HUES64 (cell line): ENCODE measurements at regions not wholly inside any gene's neighbourhood (a gene's known extent, or its start where the extent isn't known, plus 50 kb on each side); places are given as distances from the start of the nearest gene placed in this dataset.
"Not testable (repeated sequence)": the region's sequence is repeated elsewhere in the genome, so short reads cannot be mapped to it uniquely, and the experiment has no call there.

Experiments used
- H3K27ac ChIP-seq: 2 replicates; pipeline ENCODE4 v1.7.0; 2013; ENCODE audit warnings: low read depth, low read length, inconsistent platforms
- H3K27me3 ChIP-seq: 2 replicates; pipeline ENCODE4 v1.6.1; 2013; ENCODE audit warnings: mild to moderate bottlenecking, low read length; ENCODE audit not compliant: insufficient read depth
- H3K36me3 ChIP-seq: 2 replicates; pipeline ENCODE4 v1.6.1; 2013; ENCODE audit warnings: mild to moderate bottlenecking, low read length; ENCODE audit not compliant: insufficient read depth
- H3K4me1 ChIP-seq: 2 replicates; pipeline ENCODE4 v1.6.1; 2013; ENCODE audit warnings: mild to moderate bottlenecking, low read length, moderate library complexity; ENCODE audit not compliant: insufficient read depth
- H3K4me3 ChIP-seq: 2 replicates; pipeline ENCODE4 v1.5.1; 2013; ENCODE audit warnings: mild to moderate bottlenecking, low read length, moderate library complexity
- H3K9ac ChIP-seq: 2 replicates; pipeline ENCODE4 v1.6.1; 2013; ENCODE audit warnings: mild to moderate bottlenecking, low read depth, low read length
- H3K9me3 ChIP-seq: 2 replicates; pipeline ENCODE4 v1.6.1; 2013; ENCODE audit warnings: low read depth, low read length; ENCODE audit not compliant: insufficient read depth
- WGBS: fragments of 150-250, 120-280 bp; methylation state at CpG from one replicate; pipeline ENCODE4 v1.1.7; 2013; ENCODE audit warnings: missing lambda C conversion rate; 5-methylcytosine and 5-hydroxymethylcytosine counted together

GRCh38 chr2:182477774-182478173 is 50.9 kb upstream of the PDE1A start:
- no peak overlapping the region for H3K4me3 ChIP-seq
- whole genome bisulfite sequencing = 85% methylated on average over 6 of the region's 6 CpGs
- H3K27ac ChIP-seq = no peak overlapping the region
- H3K4me1 ChIP-seq = no peaks in the 10 kb centered on the region
- no peaks in the 10 kb centered on the region for H3K9me3 ChIP-seq
- no peak overlapping the region for H3K9ac ChIP-seq
- no peaks in the 10 kb centered on the region for H3K27me3 ChIP-seq
- no peaks in the 10 kb centered on the region for H3K36me3 ChIP-seq

- 97% methylated on average over 2 of the region's 2 CpGs for WGBS
- Histone ChIP-seq H3K27me3 (no peaks in the 10 kb centered on the region), H3K9me3 (no peaks in the 10 kb centered on the region), H3K4me1 (no peaks in the 10 kb centered on the region), H3K4me3 (no peak overlapping the region), H3K9ac (no peak overlapping the region), H3K36me3 (no peaks in the 10 kb centered on the region), H3K27ac (no peak overlapping the region)
Observed at GRCh38 chr2:182481676-182482075, 54.8 kb upstream of the PDE1A start.

DNA sequence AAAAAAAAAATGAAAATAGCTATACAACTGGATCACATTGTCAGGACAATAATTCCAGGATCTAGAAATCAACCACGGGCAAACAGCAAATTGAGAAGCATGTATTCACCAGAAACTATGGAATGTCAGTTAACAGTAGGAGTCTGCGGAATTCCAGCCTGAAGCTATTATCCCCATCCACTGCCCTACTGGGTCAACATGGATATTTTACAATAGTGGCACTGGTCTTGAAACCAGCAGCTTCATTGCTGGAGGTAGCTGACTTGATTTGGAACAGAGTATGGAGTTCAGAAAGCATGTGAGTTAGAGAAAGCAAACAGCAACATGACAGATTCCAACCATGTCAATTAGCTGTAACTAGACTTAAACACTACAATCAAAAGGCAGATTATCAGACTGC is 55.7 kb upstream of the PDE1A start:
- no peak overlapping the region for H3K4me3 ChIP-seq
- H3K27me3 ChIP-seq = no peaks in the 10 kb centered on the region
- H3K36me3 ChIP-seq = no peaks in the 10 kb centered on the region
- 93% methylated on average over 2 of the region's 2 CpGs for WGBS
- no peaks in the 10 kb centered on the region for H3K9me3 ChIP-seq
- H3K27ac ChIP-seq = no peak overlapping the region
- H3K4me1 ChIP-seq = no peaks in the 10 kb centered on the region
- H3K9ac ChIP-seq = no peak overlapping the region

DNA sequence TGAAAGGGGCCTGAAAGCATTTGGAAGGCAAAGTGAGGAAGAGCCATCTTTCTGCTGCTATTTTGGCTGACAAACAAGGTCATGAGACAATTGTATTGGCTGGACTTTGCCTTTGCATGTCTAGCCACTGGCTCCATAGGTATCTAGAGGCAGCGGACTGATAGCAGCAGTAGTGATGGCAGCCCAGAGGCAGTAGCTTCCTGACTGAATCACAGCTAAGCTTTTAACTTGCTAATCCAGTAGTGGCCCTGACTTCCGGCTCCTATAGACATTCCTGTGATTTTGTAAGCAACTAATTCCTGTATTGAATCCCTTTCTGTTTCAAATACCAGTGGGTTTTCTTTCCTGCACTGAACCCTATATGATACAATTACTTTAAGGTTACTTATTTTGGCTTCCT is 69.8 kb upstream of the PDE1A start:
- H3K9ac ChIP-seq = no peak overlapping the region
- 75% methylated on average over 2 of the region's 2 CpGs for WGBS
- H3K4me1 ChIP-seq = peaks cover 28% of the 10 kb centered on the region
- H3K27ac ChIP-seq = no peak overlapping the region
- H3K9me3 ChIP-seq = no peaks in the 10 kb centered on the region
- H3K36me3 ChIP-seq = no peaks in the 10 kb centered on the region
- no peak overlapping the region for H3K4me3 ChIP-seq
- no peaks in the 10 kb centered on the region for H3K27me3 ChIP-seq

DNA sequence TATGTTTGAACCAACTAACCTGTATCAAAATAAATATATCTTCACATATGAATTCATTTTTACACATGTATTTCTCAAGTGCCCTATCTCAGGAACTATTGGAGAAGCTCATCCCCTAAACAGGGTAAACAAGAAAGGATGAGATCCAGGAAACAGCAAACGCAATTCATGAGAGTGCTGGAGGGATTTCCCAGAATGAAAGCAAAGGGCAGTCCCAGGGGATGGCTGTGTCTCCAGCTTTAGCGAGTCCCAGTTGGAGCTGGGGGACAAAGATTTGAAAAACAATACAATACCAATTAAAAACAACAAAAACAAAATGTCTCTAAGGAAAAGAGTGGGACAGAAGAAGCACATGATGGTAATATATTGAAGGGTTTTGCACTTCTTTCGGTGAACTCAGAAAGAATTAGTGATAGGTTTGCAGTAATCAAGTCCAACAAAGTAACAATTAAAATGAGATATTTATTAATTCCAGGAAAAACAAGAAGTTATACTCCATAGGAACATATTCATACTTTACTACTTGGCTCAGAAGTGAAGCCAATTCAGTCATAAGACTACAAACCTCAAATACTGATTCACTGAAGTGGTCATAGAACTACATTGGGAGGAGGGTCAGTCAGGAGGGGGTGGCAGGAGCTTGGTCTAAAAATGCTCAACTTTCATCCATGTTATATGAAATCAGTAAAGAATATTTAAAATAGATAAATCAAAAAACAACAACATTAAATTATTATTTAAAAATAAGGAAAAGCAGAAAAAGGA is 73.1 kb upstream of the PDE1A start:
- H3K4me1 ChIP-seq = peaks cover 28% of the 10 kb centered on the region
- no peak overlapping the region for H3K27ac ChIP-seq
- no peak overlapping the region for H3K9ac ChIP-seq
- no peaks in the 10 kb centered on the region for H3K9me3 ChIP-seq
- no peaks in the 10 kb centered on the region for H3K27me3 ChIP-seq
- H3K4me3 ChIP-seq = no peak overlapping the region
- 71% methylated on average over 2 of the region's 3 CpGs for WGBS
- no peaks in the 10 kb centered on the region for H3K36me3 ChIP-seq

DNA sequence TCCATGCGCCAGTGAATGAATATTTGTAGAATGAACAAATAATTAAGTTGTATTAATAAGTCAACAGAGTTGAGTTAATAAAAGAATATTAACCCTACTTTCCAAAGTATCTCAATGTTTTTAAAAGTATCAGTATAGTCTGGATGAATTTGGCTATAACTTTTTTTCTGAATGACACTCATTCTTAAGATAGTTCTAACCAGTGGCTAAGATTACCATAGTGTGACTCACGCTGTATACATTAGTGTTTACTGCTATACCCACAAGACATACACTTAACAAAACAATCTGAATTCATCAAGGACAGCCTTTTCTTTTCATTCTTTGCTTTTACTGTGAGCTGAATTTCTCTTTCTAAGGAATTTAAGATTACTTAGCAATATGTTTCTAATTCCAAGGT is 77.0 kb upstream of the PDE1A start:
- H3K4me1 ChIP-seq = peaks cover 20% of the 10 kb centered on the region
- no peaks in the 10 kb centered on the region for H3K27me3 ChIP-seq
- WGBS = 95% methylated on average over 1 of the region's 2 CpGs
- H3K27ac ChIP-seq = no peak overlapping the region
- no peak overlapping the region for H3K4me3 ChIP-seq
- no peaks in the 10 kb centered on the region for H3K36me3 ChIP-seq
- no peaks in the 10 kb centered on the region for H3K9me3 ChIP-seq
- no peak overlapping the region for H3K9ac ChIP-seq

GRCh38 chr2:182504903-182505302 is 78.1 kb upstream of the PDE1A start:
- WGBS = 89% methylated on average over 2 of the region's 2 CpGs
- Histone ChIP-seq H3K36me3 (no peaks in the 10 kb centered on the region), H3K27me3 (no peaks in the 10 kb centered on the region), H3K9ac (no peak overlapping the region), H3K4me1 (peaks cover 14% of the 10 kb centered on the region), H3K9me3 (no peaks in the 10 kb centered on the region), H3K4me3 (no peak overlapping the region), H3K27ac (no peak overlapping the region)

DNA sequence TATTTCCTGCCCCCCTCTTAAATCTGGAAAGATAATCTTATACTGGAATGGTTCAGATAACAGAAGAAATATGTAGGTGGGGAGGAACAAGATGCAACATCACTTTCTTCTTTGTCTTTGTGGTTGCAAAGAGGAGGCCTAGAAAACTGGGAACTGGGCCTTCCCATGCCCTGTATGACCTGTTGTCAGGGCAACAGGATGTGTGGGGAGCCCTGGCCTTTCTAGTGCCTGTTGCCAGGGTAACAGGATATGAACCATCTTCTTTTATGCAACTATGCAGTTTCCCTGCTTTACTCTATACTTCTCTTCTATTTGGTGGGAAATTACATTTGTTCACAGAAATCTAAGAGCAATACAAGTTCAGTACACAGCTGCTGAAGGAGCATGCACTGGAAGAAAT is 79.8 kb upstream of the PDE1A start:
- no peaks in the 10 kb centered on the region for H3K36me3 ChIP-seq
- no peak overlapping the region for H3K9ac ChIP-seq

DNA sequence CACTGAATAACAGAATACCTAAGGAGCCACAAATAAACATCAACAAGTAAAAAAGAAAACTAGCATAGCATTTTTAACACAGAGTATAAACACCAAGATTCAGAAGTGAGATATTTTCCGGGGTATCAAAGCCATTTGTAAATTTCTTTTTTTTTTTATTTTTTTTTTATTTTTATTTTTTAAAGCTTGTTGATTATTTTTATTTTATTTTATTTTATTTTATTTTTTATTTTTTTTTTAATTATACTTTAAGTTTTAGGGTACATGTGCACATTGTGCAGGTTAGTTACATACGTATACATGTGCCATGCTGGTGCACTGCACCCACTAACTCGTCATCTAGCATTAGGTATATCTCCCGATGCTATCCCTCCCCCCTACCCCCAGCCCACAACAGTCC is 81.7 kb upstream of the PDE1A start:
- H3K36me3 ChIP-seq, H3K4me3 ChIP-seq, H3K27me3 ChIP-seq, H3K9me3 ChIP-seq, H3K27ac ChIP-seq, H3K9ac ChIP-seq, H3K4me1 ChIP-seq: not testable (repeated sequence)
- no CpG with 5 or more reads among the region's 4 CpGs for WGBS

More for the DNA sequence above, 79.8 kb upstream of the PDE1A start:
- H3K4me3 ChIP-seq = no peak overlapping the region
- no peaks in the 10 kb centered on the region for H3K27me3 ChIP-seq
- no peaks in the 10 kb centered on the region; the same call in 1 of the 2 replicates for H3K4me1 ChIP-seq
- H3K9me3 ChIP-seq = no peaks in the 10 kb centered on the region
- H3K27ac ChIP-seq = no peak overlapping the region

- no peaks in the 10 kb centered on the region; the same call in 1 of the 2 replicates for H3K4me1 ChIP-seq
- H3K27ac ChIP-seq = no peak overlapping the region
- H3K4me3 ChIP-seq = no peak overlapping the region
- no peaks in the 10 kb centered on the region for H3K36me3 ChIP-seq
- no peaks in the 10 kb centered on the region for H3K9me3 ChIP-seq
- no peak overlapping the region for H3K9ac ChIP-seq
- WGBS = 98% methylated on average over 3 of the region's 3 CpGs
- no peaks in the 10 kb centered on the region for H3K27me3 ChIP-seq
Observed at GRCh38 chr2:182509216-182509615, 82.4 kb upstream of the PDE1A start.

DNA sequence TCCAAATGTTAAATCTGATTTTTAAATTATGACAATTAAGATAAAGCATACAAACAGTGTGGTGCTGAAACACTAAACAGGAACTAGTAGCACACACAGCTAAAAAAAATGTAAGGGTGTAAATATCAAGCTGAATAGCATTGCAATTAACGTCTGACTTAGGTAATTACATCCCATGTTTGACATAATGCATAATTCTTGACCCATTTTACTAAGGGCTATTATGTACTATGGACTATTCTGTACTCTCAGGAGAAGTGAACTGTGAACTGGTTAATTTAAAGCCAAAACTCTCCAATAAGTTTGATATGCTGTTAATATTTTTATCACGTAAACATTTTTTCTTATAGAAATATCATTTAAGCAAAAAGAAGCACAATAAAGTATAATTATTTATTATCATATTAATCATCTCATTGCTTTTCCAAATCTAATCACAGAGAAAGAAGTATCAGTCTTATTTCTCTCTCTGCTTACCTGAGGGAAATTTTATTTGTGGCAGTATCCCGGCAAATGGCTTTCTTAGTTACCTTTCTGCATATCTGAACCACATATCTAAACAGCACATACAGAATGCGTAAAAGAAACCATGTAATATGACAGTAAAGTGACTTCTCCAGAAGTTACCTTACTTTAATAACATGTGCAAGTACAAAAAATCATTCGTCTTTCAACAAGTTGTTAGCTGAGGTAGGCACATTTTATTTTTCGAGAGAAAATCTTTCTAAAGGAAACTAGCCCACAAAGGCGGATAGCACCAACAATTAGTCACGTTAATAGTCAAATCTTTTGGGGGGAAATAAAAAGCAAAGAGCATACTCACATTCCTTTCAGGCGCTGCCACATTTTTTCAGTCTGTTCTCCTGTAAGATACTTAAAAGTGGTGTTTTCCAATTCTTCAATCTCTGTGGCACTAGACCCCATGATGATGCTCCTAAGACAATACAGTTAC is 94.9 kb upstream of the PDE1A start:
- H3K36me3 ChIP-seq = no peaks in the 10 kb centered on the region
- H3K27me3 ChIP-seq = no peaks in the 10 kb centered on the region
- no peak overlapping the region for H3K9ac ChIP-seq
- no peak overlapping the region for H3K4me3 ChIP-seq
- H3K9me3 ChIP-seq = no peaks in the 10 kb centered on the region
- WGBS = 95% methylated on average over 8 of the region's 9 CpGs
- no peaks in the 10 kb centered on the region for H3K4me1 ChIP-seq
- H3K27ac ChIP-seq = no peak overlapping the region
